ENCODE measurements at regions not wholly inside any gene's neighbourhood (a gene's known extent, or its start where the extent isn't known, plus 50 kb on each side); places are given as distances from the start of the nearest gene placed in this dataset.

- Mint-ChIP-seq H3K36me3 (ENCODE audit: insufficient read depth, unreplicated experiment) (no peaks in the 10 kb centered on the region), H3K9me3 (ENCODE audit: low read depth, unreplicated experiment) (no peaks in the 10 kb centered on the region), H3K4me3 (ENCODE audit: low read depth, unreplicated experiment) (no peak overlapping the region), H3K27ac (ENCODE audit: unreplicated experiment) (no peak overlapping the region), H3K27me3 (ENCODE audit: unreplicated experiment) (no peaks in the 10 kb centered on the region), H3K4me1 (ENCODE audit: low read depth, unreplicated experiment) (no peaks in the 10 kb centered on the region)
- TF ChIP-seq CTCF (IDR thresholded peaks at IDR 0.05; ENCODE audit: unreplicated experiment), result no peak
- BruUV-seq (replicated peaks), result no TSS peak
- intact Hi-C loops (cut with micrococcal nuclease; ENCODE audit: unreplicated experiment), result no loop called here
- CTCF ChIA-PET, result interaction anchor here (0.6 kb wide), 1 partner anchor 362 kb away, joined by 4 read pairs; no protein-coding TSS in a partner anchor
- DNase-seq, result no peak
Observed at GRCh38 chr1:191152776-191153175, 675.1 kb upstream of the BRINP3 start.

GRCh38 chr1:191155178-191155577 is 677.5 kb upstream of the BRINP3 start:
- intact Hi-C loops (cut with micrococcal nuclease; ENCODE audit: unreplicated experiment), result no loop called here
- no peaks in the 10 kb centered on the region for H3K27me3 Mint-ChIP-seq (ENCODE audit: unreplicated experiment)
- H3K4me3 Mint-ChIP-seq (ENCODE audit: low read depth, unreplicated experiment), result no peak overlapping the region
- no peak overlapping the region for H3K27ac Mint-ChIP-seq (ENCODE audit: unreplicated experiment)
- H3K9me3 Mint-ChIP-seq (ENCODE audit: low read depth, unreplicated experiment), result no peaks in the 10 kb centered on the region
- H3K36me3 Mint-ChIP-seq (ENCODE audit: insufficient read depth, unreplicated experiment), result no peaks in the 10 kb centered on the region
- TF ChIP-seq CTCF (IDR thresholded peaks at IDR 0.05; ENCODE audit: unreplicated experiment), result no peak
- no peaks in the 10 kb centered on the region for H3K4me1 Mint-ChIP-seq (ENCODE audit: low read depth, unreplicated experiment)
- no TSS peak for BruUV-seq (replicated peaks)
- CTCF ChIA-PET, result no interaction called here
- no peak for DNase-seq

GRCh38 chr1:191160837-191161236 is 683.2 kb upstream of the BRINP3 start:
- TF ChIP-seq CTCF (IDR thresholded peaks at IDR 0.05; ENCODE audit: unreplicated experiment), result no peak
- Mint-ChIP-seq H3K4me3 (ENCODE audit: low read depth, unreplicated experiment) (no peak overlapping the region), H3K9me3 (ENCODE audit: low read depth, unreplicated experiment) (peaks cover 5% of the 10 kb centered on the region), H3K36me3 (ENCODE audit: insufficient read depth, unreplicated experiment) (no peaks in the 10 kb centered on the region), H3K27me3 (ENCODE audit: unreplicated experiment) (no peaks in the 10 kb centered on the region), H3K27ac (ENCODE audit: unreplicated experiment) (no peak overlapping the region), H3K4me1 (ENCODE audit: low read depth, unreplicated experiment) (no peaks in the 10 kb centered on the region)
- no peak for DNase-seq
- intact Hi-C loops (cut with micrococcal nuclease; ENCODE audit: unreplicated experiment), result no loop called here
- BruUV-seq (replicated peaks), result no TSS peak
- CTCF ChIA-PET, result no interaction called here

- no peaks in the 10 kb centered on the region for H3K27me3 Mint-ChIP-seq (ENCODE audit: unreplicated experiment)
- intact Hi-C loops (cut with micrococcal nuclease; ENCODE audit: unreplicated experiment), result no loop called here
- H3K4me3 Mint-ChIP-seq (ENCODE audit: low read depth, unreplicated experiment), result no peak overlapping the region
- CTCF ChIA-PET, result interaction anchor here (0.9 kb wide), 1 partner anchor 163 kb away, joined by 3 read pairs; no protein-coding TSS in a partner anchor
- H3K9me3 Mint-ChIP-seq (ENCODE audit: low read depth, unreplicated experiment), result peaks cover 5% of the 10 kb centered on the region
- H3K36me3 Mint-ChIP-seq (ENCODE audit: insufficient read depth, unreplicated experiment), result no peaks in the 10 kb centered on the region
- no peak overlapping the region for H3K27ac Mint-ChIP-seq (ENCODE audit: unreplicated experiment)
- DNase-seq, result no peak
- H3K4me1 Mint-ChIP-seq (ENCODE audit: low read depth, unreplicated experiment), result no peaks in the 10 kb centered on the region
- TF ChIP-seq CTCF (IDR thresholded peaks at IDR 0.05; ENCODE audit: unreplicated experiment), result no peak
- no TSS peak for BruUV-seq (replicated peaks)
Observed at GRCh38 chr1:191162762-191163161, 685.1 kb upstream of the BRINP3 start.

All from Calu3 (cell line).